Loucy (cell line): ENCODE measurements at regions not wholly inside any gene's neighbourhood (a gene's known extent, or its start where the extent isn't known, plus 50 kb on each side); places are given as distances from the start of the nearest gene placed in this dataset.

ENCODE experiments used
- H2AFZ ChIP-seq: fragments of 200-600 bp; sonication (generic); 2 replicates; pipeline ENCODE4 v1.6.0; 2016; ENCODE audit warnings: antibody characterized with exemption, mild to moderate bottlenecking, low read length, moderate library complexity
- H3F3A ChIP-seq: fragments of 200-600 bp; 2 replicates; pipeline ENCODE4 v1.6.0; 2016; ENCODE audit warnings: antibody characterized with exemption, low read depth, mild to moderate bottlenecking
- H3K27me3 ChIP-seq: fragments of 200-600 bp; sonication (generic); 2 replicates; pipeline ENCODE4 v1.6.1; 2014; ENCODE audit warnings: low read length, mild to moderate bottlenecking; ENCODE audit not compliant: insufficient read depth, poor library complexity, severe bottlenecking
- H3K36me3 ChIP-seq: fragments of 200-600 bp; sonication (generic); 2 replicates; pipeline ENCODE4 v1.6.1; 2016; ENCODE audit warnings: low read length; ENCODE audit not compliant: insufficient read depth
- H3K4me1 ChIP-seq: fragments of 200-600 bp; sonication (generic); 2 replicates; pipeline ENCODE4 v1.5.1; 2014; ENCODE audit warnings: low read length, mild to moderate bottlenecking; ENCODE audit not compliant: insufficient read depth, poor library complexity, severe bottlenecking
- H3K4me2 ChIP-seq: fragments of 200-600 bp; sonication (generic); 2 replicates; pipeline ENCODE4 v1.6.0; 2014; ENCODE audit warnings: antibody characterized with exemption, low read length, low read depth, mild to moderate bottlenecking; ENCODE audit not compliant: poor library complexity, severe bottlenecking
- H3K4me3 ChIP-seq: fragments of 200-600 bp; sonication (generic); 2 replicates; pipeline ENCODE4 v1.5.1; 2014; ENCODE audit warnings: low read length, mild to moderate bottlenecking, mixed read lengths; ENCODE audit not compliant: poor library complexity, severe bottlenecking
- H3K79me2 ChIP-seq: fragments of 200-600 bp; sonication (generic); 2 replicates; pipeline ENCODE4 v1.6.1; 2014; ENCODE audit warnings: low read length; ENCODE audit not compliant: insufficient read depth
- H3K9ac ChIP-seq: fragments of 200-600 bp; sonication (generic); 2 replicates; pipeline ENCODE4 v1.6.0; 2014; ENCODE audit warnings: mild to moderate bottlenecking, low read depth, low read length, moderate library complexity; ENCODE audit not compliant: poor library complexity, severe bottlenecking
- H3K9me2 ChIP-seq: fragments of 200-600 bp; sonication (generic); replicated peaks from 2 replicates; pipeline ENCODE4 v1.6.1; 2016; ENCODE audit warnings: low read depth, low read length, mixed read lengths
- H3K9me3 ChIP-seq: fragments of 200-600 bp; sonication (generic); 2 replicates; pipeline ENCODE4 v1.6.1; 2014; ENCODE audit warnings: mild to moderate bottlenecking, antibody characterized with exemption, low read length, low read depth; ENCODE audit not compliant: insufficient read depth
- H4K20me1 ChIP-seq: fragments of 200-600 bp; sonication (generic); 2 replicates; pipeline ENCODE4 v1.6.0; 2014; ENCODE audit warnings: antibody characterized with exemption, low read length, mild to moderate bottlenecking; ENCODE audit not compliant: insufficient read depth, poor library complexity, severe bottlenecking
- CTCF ChIP-seq: fragments of 200-600 bp; sonication (generic); conservative IDR thresholded peaks from 2 replicates; pipeline ENCODE4 v1.5.1; 2014; ENCODE audit warnings: mild to moderate bottlenecking, antibody characterized with exemption, low read length
- EZH2phosphoT487 ChIP-seq: fragments of 200-600 bp; IDR thresholded peaks from 2 replicates; pipeline ENCODE4 v1.6.1; 2018; ENCODE audit warnings: antibody characterized with exemption, mild to moderate bottlenecking, moderate library complexity, borderline replicate concordance

- Histone ChIP-seq H4K20me1 (no peaks in the 10 kb centered on the region), H3K4me1 (peaks cover 16% of the 10 kb centered on the region), H3K79me2 (no peaks in the 10 kb centered on the region), H2AFZ (no peak overlapping the region), H3K9ac (no peak overlapping the region), H3K9me2 (no peaks in the 10 kb centered on the region), H3K36me3 (no peaks in the 10 kb centered on the region), H3F3A (no peaks in the 10 kb centered on the region), H3K4me2 (no peak overlapping the region), H3K9me3 (no peaks in the 10 kb centered on the region), H3K4me3 (no peak overlapping the region), H3K27me3 (no peaks in the 10 kb centered on the region)
- TF ChIP-seq CTCF (no peak), EZH2phosphoT487 (no peak)
Measured at GRCh38 chr13:48859272-48860105, 116.2 kb upstream of the FNDC3A start.

GRCh38 chr13:48860364-48860763 lies 115.3 kb upstream of the FNDC3A start:
- Histone ChIP-seq H3K4me1 (peaks cover 19% of the 10 kb centered on the region), H3K79me2 (no peaks in the 10 kb centered on the region), H2AFZ (no peak overlapping the region), H3K9me2 (no peaks in the 10 kb centered on the region), H3K9me3 (no peaks in the 10 kb centered on the region), H3K4me2 (no peak overlapping the region), H3K9ac (no peak overlapping the region), H3K4me3 (no peak overlapping the region), H3F3A (no peaks in the 10 kb centered on the region), H4K20me1 (no peaks in the 10 kb centered on the region), H3K36me3 (no peaks in the 10 kb centered on the region), H3K27me3 (no peaks in the 10 kb centered on the region)
- no peak for TF ChIP-seq EZH2phosphoT487
- TF ChIP-seq CTCF: no peak

- H3K4me3 ChIP-seq: peak overlapping the region; percentile 1
- TF ChIP-seq EZH2phosphoT487: no peak
Measured at GRCh38 chr13:48862572-48862971, 113.1 kb upstream of the FNDC3A start.

GRCh38 chr13:48864100-48864499 lies 111.6 kb upstream of the FNDC3A start:
- no peak overlapping the region for H3K9ac ChIP-seq
- H3K4me2 ChIP-seq: no peak overlapping the region
- H3K9me2 ChIP-seq: no peaks in the 10 kb centered on the region
- H3K79me2 ChIP-seq: no peaks in the 10 kb centered on the region
- no peak overlapping the region for H2AFZ ChIP-seq
- no peak for TF ChIP-seq EZH2phosphoT487
- no peak for TF ChIP-seq CTCF
- no peaks in the 10 kb centered on the region for H3K9me3 ChIP-seq
- no peak overlapping the region for H3K4me3 ChIP-seq
- H3F3A ChIP-seq: no peaks in the 10 kb centered on the region
- no peaks in the 10 kb centered on the region for H3K27me3 ChIP-seq
- no peaks in the 10 kb centered on the region for H4K20me1 ChIP-seq
- H3K4me1 ChIP-seq: peaks cover 26% of the 10 kb centered on the region
- H3K36me3 ChIP-seq: no peaks in the 10 kb centered on the region

More at GRCh38 chr13:48862572-48862971, 113.1 kb upstream of the FNDC3A start:
- Histone ChIP-seq H2AFZ (no peak overlapping the region), H3K4me2 (peak overlapping the region; percentile 18), H3K9ac (no peak overlapping the region), H3K9me2 (no peaks in the 10 kb centered on the region), H4K20me1 (no peaks in the 10 kb centered on the region), H3K79me2 (no peaks in the 10 kb centered on the region), H3K9me3 (no peaks in the 10 kb centered on the region), H3K36me3 (no peaks in the 10 kb centered on the region), H3F3A (no peaks in the 10 kb centered on the region), H3K4me1 (peaks cover 32% of the 10 kb centered on the region), H3K27me3 (no peaks in the 10 kb centered on the region)
